HFFc6 (cell line): ENCODE measurements at regions not wholly inside any gene's neighbourhood (a gene's known extent, or its start where the extent isn't known, plus 50 kb on each side); places are given as distances from the start of the nearest gene placed in this dataset.

ENCODE experiments used
- DNase-seq: peaks from one replicate; pipeline ENCODE4 v3.0.0-alpha.2; 2018
- H3K27ac Mint-ChIP-seq: 2 replicates; pipeline ENCODE4 v1.8.0; 2020; ENCODE audit warnings: mild to moderate bottlenecking, mixed read lengths
- H3K27me3 Mint-ChIP-seq: 2 replicates; pipeline ENCODE4 v1.8.0; 2021; ENCODE audit warnings: mild to moderate bottlenecking, moderate library complexity, mixed read lengths; ENCODE audit not compliant: insufficient read depth
- H3K36me3 Mint-ChIP-seq: 2 replicates; pipeline ENCODE4 v1.8.0; 2021; ENCODE audit warnings: low read depth, mixed read lengths
- H3K4me1 Mint-ChIP-seq: 2 replicates; pipeline ENCODE4 v1.8.0; 2020; ENCODE audit warnings: low read depth, mixed read lengths
- H3K4me3 Mint-ChIP-seq: 2 replicates; pipeline ENCODE4 v1.8.0; 2020; ENCODE audit warnings: mild to moderate bottlenecking, moderate library complexity, mixed read lengths
- H3K9me3 Mint-ChIP-seq: 2 replicates; pipeline ENCODE4 v1.8.0; 2020; ENCODE audit warnings: mild to moderate bottlenecking, mixed read lengths
- TF ChIP-seq, protein P1 (sequence below): fragments of 200-600 bp; sonication (generic); IDR thresholded peaks from 2 replicates; pipeline ENCODE4 v1.5.0; 2021; ENCODE audit warnings: antibody characterized with exemption, mild to moderate bottlenecking

DNA sequence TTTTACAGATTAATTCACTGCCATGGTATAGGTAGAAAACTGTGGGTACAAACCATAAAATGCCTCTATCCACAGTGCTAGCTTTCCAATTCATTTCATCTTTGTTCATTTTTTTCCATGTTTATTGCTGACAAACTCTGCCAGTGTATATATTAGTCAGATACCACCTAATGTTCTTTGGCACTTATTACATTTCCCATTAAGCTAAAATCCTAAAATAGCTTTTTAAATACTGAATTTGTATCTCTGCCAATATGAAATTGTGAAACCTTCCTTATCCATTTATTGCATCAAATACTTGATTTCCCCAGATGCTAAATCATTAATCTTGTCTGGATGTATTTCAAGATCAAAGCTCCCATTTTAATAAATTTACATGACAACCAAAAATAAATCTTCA, 150.1 kb upstream of the FSCB start:
- no peak overlapping the region for H3K27ac Mint-ChIP-seq
- DNase-seq, result no peak
- H3K27me3 Mint-ChIP-seq, result no peaks in the 10 kb centered on the region
- H3K9me3 Mint-ChIP-seq, result peaks cover 44% of the 10 kb centered on the region
- H3K4me3 Mint-ChIP-seq, result no peak overlapping the region
- H3K4me1 Mint-ChIP-seq, result no peaks in the 10 kb centered on the region
- H3K36me3 Mint-ChIP-seq, result no peaks in the 10 kb centered on the region
- TF ChIP-seq, protein P1, sequence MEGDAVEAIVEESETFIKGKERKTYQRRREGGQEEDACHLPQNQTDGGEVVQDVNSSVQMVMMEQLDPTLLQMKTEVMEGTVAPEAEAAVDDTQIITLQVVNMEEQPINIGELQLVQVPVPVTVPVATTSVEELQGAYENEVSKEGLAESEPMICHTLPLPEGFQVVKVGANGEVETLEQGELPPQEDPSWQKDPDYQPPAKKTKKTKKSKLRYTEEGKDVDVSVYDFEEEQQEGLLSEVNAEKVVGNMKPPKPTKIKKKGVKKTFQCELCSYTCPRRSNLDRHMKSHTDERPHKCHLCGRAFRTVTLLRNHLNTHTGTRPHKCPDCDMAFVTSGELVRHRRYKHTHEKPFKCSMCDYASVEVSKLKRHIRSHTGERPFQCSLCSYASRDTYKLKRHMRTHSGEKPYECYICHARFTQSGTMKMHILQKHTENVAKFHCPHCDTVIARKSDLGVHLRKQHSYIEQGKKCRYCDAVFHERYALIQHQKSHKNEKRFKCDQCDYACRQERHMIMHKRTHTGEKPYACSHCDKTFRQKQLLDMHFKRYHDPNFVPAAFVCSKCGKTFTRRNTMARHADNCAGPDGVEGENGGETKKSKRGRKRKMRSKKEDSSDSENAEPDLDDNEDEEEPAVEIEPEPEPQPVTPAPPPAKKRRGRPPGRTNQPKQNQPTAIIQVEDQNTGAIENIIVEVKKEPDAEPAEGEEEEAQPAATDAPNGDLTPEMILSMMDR, result no peak

DNA sequence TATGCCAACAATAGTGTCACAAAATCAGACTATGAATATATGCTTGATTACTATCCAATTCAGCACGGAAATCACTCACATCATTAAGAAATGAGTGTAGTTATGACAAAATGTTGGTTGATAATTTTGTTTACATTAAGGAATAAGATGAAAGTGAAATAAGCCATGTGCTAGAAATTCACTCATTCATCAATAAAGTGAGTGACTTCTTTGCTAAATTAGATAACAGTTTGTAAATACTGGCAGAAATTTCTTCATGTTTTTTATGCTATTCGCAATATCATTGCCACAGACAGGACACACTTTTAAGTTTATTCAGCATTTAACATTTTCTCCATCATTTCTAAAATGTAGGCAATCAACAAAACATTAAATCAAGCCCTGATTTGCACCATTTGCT, 147.5 kb upstream of the FSCB start:
- TF ChIP-seq, protein P1, result no peak
- DNase-seq, result no peak
- no peaks in the 10 kb centered on the region for H3K36me3 Mint-ChIP-seq
- peaks cover 52% of the 10 kb centered on the region for H3K9me3 Mint-ChIP-seq
- H3K4me1 Mint-ChIP-seq, result no peaks in the 10 kb centered on the region
- no peak overlapping the region for H3K4me3 Mint-ChIP-seq
- H3K27ac Mint-ChIP-seq, result no peak overlapping the region
- no peaks in the 10 kb centered on the region for H3K27me3 Mint-ChIP-seq

DNA sequence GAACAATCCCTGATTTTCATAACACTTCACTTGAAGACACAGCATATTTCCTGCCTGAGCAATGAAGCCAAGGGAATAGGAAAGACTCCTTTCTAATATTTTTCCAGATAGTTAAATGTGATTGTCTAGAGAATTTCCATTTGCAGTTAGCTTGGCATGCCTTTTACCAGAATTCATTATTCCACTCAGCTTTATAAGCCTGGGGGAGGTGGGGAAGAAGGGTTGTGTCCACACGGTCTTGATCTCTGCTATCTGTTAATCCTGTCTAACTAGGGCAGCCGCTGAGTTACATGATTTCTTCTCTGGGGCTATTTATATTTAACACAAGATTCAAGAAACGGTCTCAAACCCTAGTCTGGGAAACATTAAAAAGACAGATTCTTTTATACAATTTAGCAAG, 146.6 kb upstream of the FSCB start:
- no peaks in the 10 kb centered on the region for H3K4me1 Mint-ChIP-seq
- peaks cover 2% of the 10 kb centered on the region; the same call in 1 of the 2 replicates for H3K36me3 Mint-ChIP-seq
- H3K4me3 Mint-ChIP-seq, result no peak overlapping the region
- H3K27me3 Mint-ChIP-seq, result no peaks in the 10 kb centered on the region
- DNase-seq, result no peak
- TF ChIP-seq, protein P1, result no peak
- peaks cover 51% of the 10 kb centered on the region for H3K9me3 Mint-ChIP-seq
- no peak overlapping the region for H3K27ac Mint-ChIP-seq

DNA sequence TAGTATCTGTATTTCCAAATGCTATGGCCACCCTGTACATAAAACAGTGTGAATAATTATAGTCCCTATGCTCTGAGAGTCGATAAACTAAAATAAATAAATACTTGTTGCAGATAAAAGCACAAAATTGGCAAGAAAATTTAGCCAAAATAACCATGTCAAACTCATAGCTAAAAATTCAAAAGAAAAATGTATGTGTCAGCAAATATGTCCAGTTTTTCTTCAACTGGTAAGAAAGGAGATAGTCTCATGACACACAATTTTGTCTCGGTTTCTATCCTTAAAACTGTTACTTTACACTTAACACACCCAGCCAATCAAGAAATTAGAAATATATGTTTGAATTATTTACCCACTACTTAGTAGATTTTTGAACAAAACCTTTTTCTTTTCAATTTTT, 145.6 kb upstream of the FSCB start:
- peaks cover 46% of the 10 kb centered on the region for H3K9me3 Mint-ChIP-seq
- no peak for DNase-seq
- H3K4me3 Mint-ChIP-seq, result no peak overlapping the region
- H3K36me3 Mint-ChIP-seq, result peaks cover 5% of the 10 kb centered on the region; the same call in 1 of the 2 replicates
- H3K27me3 Mint-ChIP-seq, result no peaks in the 10 kb centered on the region
- TF ChIP-seq, protein P1, result no peak
- no peaks in the 10 kb centered on the region for H3K4me1 Mint-ChIP-seq
- H3K27ac Mint-ChIP-seq, result no peak overlapping the region

DNA sequence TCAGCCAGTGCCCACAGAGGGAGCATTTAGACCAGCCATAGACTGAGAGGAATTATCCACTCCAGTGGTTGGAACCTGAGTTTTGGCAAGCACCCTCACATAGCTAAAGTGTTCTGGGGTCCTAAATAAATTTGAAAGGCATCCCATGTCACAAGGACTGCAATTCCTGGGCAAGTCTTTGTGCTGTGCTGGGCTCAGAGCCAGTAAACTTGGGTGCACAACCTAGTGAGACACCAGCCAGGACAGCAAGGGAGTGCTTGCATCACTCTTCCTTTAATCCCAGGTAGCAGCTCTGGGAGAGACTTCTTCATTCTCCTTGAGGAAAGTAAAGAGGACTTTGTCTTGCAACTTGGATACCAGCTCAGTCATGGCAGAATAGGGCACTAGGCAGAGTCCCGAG, 142.0 kb upstream of the FSCB start:
- no peak for DNase-seq
- peaks cover 5% of the 10 kb centered on the region; the same call in 1 of the 2 replicates for H3K36me3 Mint-ChIP-seq
- H3K9me3 Mint-ChIP-seq, result peaks cover 38% of the 10 kb centered on the region
- TF ChIP-seq, protein P1, result no peak
- no peak overlapping the region for H3K27ac Mint-ChIP-seq
- H3K4me3 Mint-ChIP-seq, result no peak overlapping the region
- no peaks in the 10 kb centered on the region for H3K27me3 Mint-ChIP-seq
- H3K4me1 Mint-ChIP-seq, result no peaks in the 10 kb centered on the region

DNA sequence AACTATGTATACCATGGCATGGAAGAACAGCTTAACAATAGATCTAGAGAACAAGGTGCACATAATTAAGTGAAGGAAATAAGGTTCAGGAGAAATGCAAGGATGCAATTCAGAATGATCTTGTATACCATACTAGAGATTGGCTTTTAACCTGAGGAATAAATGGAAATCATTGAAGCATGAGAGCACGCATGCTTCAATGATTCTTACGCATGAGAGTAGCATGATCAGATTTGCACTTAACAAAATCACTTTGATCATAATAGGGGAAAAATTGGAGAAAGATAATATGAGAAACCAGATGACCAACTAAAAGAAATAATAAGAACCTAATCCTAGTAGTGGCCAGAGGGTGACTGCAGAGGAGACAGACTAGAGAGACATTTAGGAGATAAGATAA, 133.3 kb upstream of the FSCB start:
- TF ChIP-seq, protein P1, result no peak
- Mint-ChIP-seq H3K27me3 (no peaks in the 10 kb centered on the region), H3K4me1 (no peaks in the 10 kb centered on the region)

More for the DNA sequence above, 133.3 kb upstream of the FSCB start:
- Mint-ChIP-seq H3K36me3 (no peaks in the 10 kb centered on the region), H3K9me3 (peaks cover 9% of the 10 kb centered on the region; the same call in 1 of the 2 replicates), H3K4me3 (no peak overlapping the region), H3K27ac (no peak overlapping the region)
- DNase-seq, result no peak
